ENCODE measurements at regions not wholly inside any gene's neighbourhood (a gene's known extent, or its start where the extent isn't known, plus 50 kb on each side); places are given as distances from the start of the nearest gene placed in this dataset.

- H3K4me1 Mint-ChIP-seq: no peaks in the 10 kb centered on the region
- peaks cover 2% of the 10 kb centered on the region for H3K27me3 Mint-ChIP-seq (ENCODE audit: low read depth, poor library complexity)
- no peaks in the 10 kb centered on the region for H3K9me3 Mint-ChIP-seq
- H3K4me3 Mint-ChIP-seq: no peak overlapping the region
- no peak for TF ChIP-seq CTCF (IDR thresholded peaks at IDR 0.05)
- H3K36me3 Mint-ChIP-seq (ENCODE audit: low read depth): no peaks in the 10 kb centered on the region
- H3K27ac Mint-ChIP-seq: no peak overlapping the region
- no peak for DNase-seq
Measured at GRCh38 chr6:77979204-77979603, 326.4 kb downstream of the MEI4 start.

GRCh38 chr6:77986380-77987034 lies 333.7 kb downstream of the MEI4 start:
- Mint-ChIP-seq H3K4me1 (no peaks in the 10 kb centered on the region), H3K27me3 (ENCODE audit: low read depth, poor library complexity) (no peaks in the 10 kb centered on the region), H3K27ac (no peak overlapping the region), H3K4me3 (no peak overlapping the region), H3K36me3 (ENCODE audit: low read depth) (no peaks in the 10 kb centered on the region), H3K9me3 (peaks cover 14% of the 10 kb centered on the region)
- no peak for TF ChIP-seq CTCF (IDR thresholded peaks at IDR 0.05)
- DNase-seq: no peak

GRCh38 chr6:77987035-77987384 lies 334.2 kb downstream of the MEI4 start:
- no peaks in the 10 kb centered on the region for H3K27me3 Mint-ChIP-seq (ENCODE audit: low read depth, poor library complexity)
- no peak overlapping the region for H3K27ac Mint-ChIP-seq
- H3K9me3 Mint-ChIP-seq: peaks cover 18% of the 10 kb centered on the region
- no peaks in the 10 kb centered on the region for H3K4me1 Mint-ChIP-seq
- H3K36me3 Mint-ChIP-seq (ENCODE audit: low read depth): no peaks in the 10 kb centered on the region
- H3K4me3 Mint-ChIP-seq: no peak overlapping the region
- TF ChIP-seq CTCF (IDR thresholded peaks at IDR 0.05): no peak
- no peak for DNase-seq

- no peaks in the 10 kb centered on the region for H3K36me3 Mint-ChIP-seq (ENCODE audit: low read depth)
- no peak for TF ChIP-seq CTCF (IDR thresholded peaks at IDR 0.05)
- no peak overlapping the region for H3K4me3 Mint-ChIP-seq
- H3K9me3 Mint-ChIP-seq: no peaks in the 10 kb centered on the region
- H3K4me1 Mint-ChIP-seq: no peaks in the 10 kb centered on the region
- no peak for DNase-seq
- peaks cover 4% of the 10 kb centered on the region for H3K27me3 Mint-ChIP-seq (ENCODE audit: low read depth, poor library complexity)
- H3K27ac Mint-ChIP-seq: no peak overlapping the region
Measured at GRCh38 chr6:78010130-78010529, 357.3 kb downstream of the MEI4 start.

GRCh38 chr6:78020586-78020985 lies 367.7 kb downstream of the MEI4 start:
- Mint-ChIP-seq H3K4me1 (no peaks in the 10 kb centered on the region), H3K4me3 (no peak overlapping the region), H3K27me3 (ENCODE audit: low read depth, poor library complexity) (no peaks in the 10 kb centered on the region), H3K9me3 (no peaks in the 10 kb centered on the region), H3K36me3 (ENCODE audit: low read depth) (no peaks in the 10 kb centered on the region), H3K27ac (no peak overlapping the region)
- no peak for TF ChIP-seq CTCF (IDR thresholded peaks at IDR 0.05)
- no peak for DNase-seq

- no peak for TF ChIP-seq CTCF (IDR thresholded peaks at IDR 0.05)
- Mint-ChIP-seq H3K27ac (no peak overlapping the region), H3K4me1 (no peaks in the 10 kb centered on the region), H3K27me3 (ENCODE audit: low read depth, poor library complexity) (no peaks in the 10 kb centered on the region), H3K36me3 (ENCODE audit: low read depth) (no peaks in the 10 kb centered on the region), H3K9me3 (peaks cover 2% of the 10 kb centered on the region), H3K4me3 (no peak overlapping the region)
- no peak for DNase-seq
Measured at GRCh38 chr6:78025502-78025901, 372.7 kb downstream of the MEI4 start.
